ENCODE measurements at regions not wholly inside any gene's neighbourhood (a gene's known extent, or its start where the extent isn't known, plus 50 kb on each side); places are given as distances from the start of the nearest gene placed in this dataset.

DNA sequence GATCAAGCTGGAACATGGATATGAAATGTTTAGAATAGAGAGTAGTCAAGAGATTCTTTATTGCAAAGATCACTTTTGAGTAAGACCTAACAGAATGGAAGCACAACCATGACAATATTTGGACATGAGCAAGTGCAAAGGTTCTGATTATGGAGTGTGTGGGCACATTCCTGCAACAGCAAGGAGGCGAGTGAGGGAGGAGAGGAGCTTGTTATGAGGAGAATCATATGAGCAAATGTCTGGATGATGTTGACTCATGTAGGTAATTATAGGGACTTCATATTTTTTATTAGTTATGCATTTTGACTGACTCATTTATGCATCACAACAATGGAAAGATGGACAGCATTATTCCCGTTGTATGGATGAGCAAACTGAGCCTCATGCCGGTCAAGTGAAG is 100.8 kb upstream of the SLC35B3 start:
- H3K36me3 ChIP-seq (ENCODE audit: control insufficient read depth, insufficient read depth, low read length): no peaks in the 10 kb centered on the region
- H3K9me3 ChIP-seq (ENCODE audit: control insufficient read depth, low read depth, low read length): peaks cover 4% of the 10 kb centered on the region
- 83% methylated on average over 1 of the region's 3 CpGs for WGBS (ENCODE audit: insufficient coverage, low lambda C conversion rate)
- no peak for DNase-seq
- H3K27ac ChIP-seq (ENCODE audit: low read length): no peak overlapping the region
- no peak overlapping the region for H3K4me3 ChIP-seq (ENCODE audit: low read length)
- H3K4me1 ChIP-seq (ENCODE audit: control insufficient read depth, insufficient read depth, low read length): no peaks in the 10 kb centered on the region
- H3K27me3 ChIP-seq (ENCODE audit: control insufficient read depth, insufficient read depth, low read length): no peaks in the 10 kb centered on the region

DNA sequence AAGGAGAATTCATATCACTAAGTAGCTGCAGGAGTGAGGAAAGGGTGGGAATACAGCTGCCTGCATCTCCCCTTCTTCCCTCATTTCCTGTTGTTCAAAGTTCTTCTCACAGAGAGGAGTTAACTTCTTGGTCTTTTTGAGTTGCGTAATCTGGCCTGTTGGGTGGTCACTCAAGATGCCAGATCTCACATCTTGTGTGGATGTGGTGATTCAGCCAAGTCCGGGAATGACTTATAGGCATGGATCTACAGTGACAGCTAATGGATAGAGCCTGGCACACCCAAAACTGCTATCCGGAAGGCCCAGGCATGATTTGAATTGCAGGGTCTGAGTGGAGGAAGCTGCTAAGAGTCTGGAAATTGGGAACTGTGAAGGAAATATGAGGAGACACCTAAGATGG is 100.2 kb upstream of the SLC35B3 start:
- no peak overlapping the region for H3K4me3 ChIP-seq (ENCODE audit: low read length)
- H3K9me3 ChIP-seq (ENCODE audit: control insufficient read depth, low read depth, low read length): peaks cover 4% of the 10 kb centered on the region
- no peaks in the 10 kb centered on the region for H3K27me3 ChIP-seq (ENCODE audit: control insufficient read depth, insufficient read depth, low read length)
- WGBS (ENCODE audit: insufficient coverage, low lambda C conversion rate): no CpG with 5 or more reads among the region's 3 CpGs
- no peaks in the 10 kb centered on the region for H3K36me3 ChIP-seq (ENCODE audit: control insufficient read depth, insufficient read depth, low read length)
- no peak for DNase-seq
- no peak overlapping the region for H3K27ac ChIP-seq (ENCODE audit: low read length)
- no peaks in the 10 kb centered on the region for H3K4me1 ChIP-seq (ENCODE audit: control insufficient read depth, insufficient read depth, low read length)

DNA sequence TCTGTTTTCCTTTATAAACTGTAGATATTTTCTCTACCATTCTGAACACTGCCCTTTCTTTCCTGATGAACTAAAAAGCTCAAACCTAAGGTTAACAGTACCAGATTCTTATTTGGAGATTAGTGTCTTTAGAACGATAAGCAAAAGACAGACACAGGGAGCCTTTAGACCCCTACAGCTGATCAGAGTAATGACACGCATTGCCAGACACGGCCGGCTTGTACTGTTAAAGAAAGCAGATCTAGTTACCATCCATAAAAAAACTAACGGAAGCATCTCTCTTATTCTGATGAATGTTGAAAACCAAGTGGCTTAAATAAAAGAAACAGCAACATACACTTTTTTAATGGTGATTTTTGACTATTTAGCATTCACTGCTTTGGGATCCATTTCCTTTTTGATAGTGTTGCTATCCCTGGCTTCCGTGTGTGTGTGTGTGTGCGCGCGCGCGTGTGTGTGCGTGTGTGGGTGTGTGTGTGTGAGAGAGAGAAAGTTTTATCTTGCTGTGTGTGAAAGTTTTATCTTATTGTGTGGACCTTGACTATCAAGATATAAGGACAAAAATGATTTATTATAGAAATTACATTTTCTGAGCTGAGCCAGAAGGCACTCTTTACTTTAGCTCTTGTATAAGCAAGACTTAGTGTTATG is 95.6 kb upstream of the SLC35B3 start:
- no peak for DNase-seq

DNA sequence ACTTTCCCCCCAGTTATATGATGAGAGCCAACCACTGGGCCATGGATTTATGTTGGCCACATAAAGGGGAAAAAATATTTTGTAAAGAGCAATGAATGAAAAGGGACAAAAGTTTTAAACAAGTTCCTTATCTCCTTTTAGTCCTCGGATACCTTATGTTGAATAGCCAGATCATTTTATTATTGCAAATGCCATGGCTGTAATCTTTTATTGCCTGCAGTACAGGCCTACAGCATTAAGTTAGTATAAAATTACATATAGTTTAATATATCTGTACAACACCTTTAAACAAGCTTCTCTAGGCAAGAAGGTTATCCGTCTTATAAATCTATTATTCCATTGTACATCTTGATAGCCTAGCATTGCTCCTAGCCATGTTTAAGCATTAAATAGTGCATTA is 93.9 kb upstream of the SLC35B3 start:
- no peak for DNase-seq
- WGBS (ENCODE audit: insufficient coverage, low lambda C conversion rate): 79% methylated on average over 2 of the region's 2 CpGs
- Histone ChIP-seq H3K27me3 (ENCODE audit: control insufficient read depth, insufficient read depth, low read length) (no peaks in the 10 kb centered on the region), H3K4me3 (ENCODE audit: low read length) (no peak overlapping the region), H3K36me3 (ENCODE audit: control insufficient read depth, insufficient read depth, low read length) (no peaks in the 10 kb centered on the region), H3K4me1 (ENCODE audit: control insufficient read depth, insufficient read depth, low read length) (no peaks in the 10 kb centered on the region), H3K9me3 (ENCODE audit: control insufficient read depth, low read depth, low read length) (no peaks in the 10 kb centered on the region), H3K27ac (ENCODE audit: low read length) (no peak overlapping the region)

More for the DNA sequence above, 95.6 kb upstream of the SLC35B3 start:
- Histone ChIP-seq H3K4me1 (ENCODE audit: control insufficient read depth, insufficient read depth, low read length) (no peaks in the 10 kb centered on the region), H3K9me3 (ENCODE audit: control insufficient read depth, low read depth, low read length) (no peaks in the 10 kb centered on the region), H3K27ac (ENCODE audit: low read length) (no peak overlapping the region), H3K27me3 (ENCODE audit: control insufficient read depth, insufficient read depth, low read length) (no peaks in the 10 kb centered on the region), H3K4me3 (ENCODE audit: low read length) (no peak overlapping the region), H3K36me3 (ENCODE audit: control insufficient read depth, insufficient read depth, low read length) (no peaks in the 10 kb centered on the region)
- no CpG with 5 or more reads among the region's 12 CpGs for WGBS (ENCODE audit: insufficient coverage, low lambda C conversion rate)

DNA sequence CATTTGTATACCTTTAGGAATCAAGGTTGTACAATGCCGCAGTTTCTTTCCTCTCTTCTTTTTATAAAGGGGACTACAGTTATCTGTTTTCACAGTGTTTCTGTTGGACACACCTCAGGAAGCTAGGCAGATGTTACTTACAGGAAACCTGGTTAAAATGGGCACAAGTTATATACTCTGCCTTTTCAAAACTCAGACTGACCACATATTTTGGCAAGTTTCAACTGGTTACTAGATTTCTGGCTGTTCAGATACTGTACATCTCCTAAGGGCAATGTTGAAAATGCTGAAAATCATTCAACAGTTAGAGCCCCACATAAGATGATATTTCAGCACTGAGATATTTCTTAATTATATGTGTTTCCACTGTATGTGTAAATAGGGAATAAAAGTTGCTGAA is 92.5 kb upstream of the SLC35B3 start:
- H3K9me3 ChIP-seq (ENCODE audit: control insufficient read depth, low read depth, low read length): no peaks in the 10 kb centered on the region
- H3K36me3 ChIP-seq (ENCODE audit: control insufficient read depth, insufficient read depth, low read length): no peaks in the 10 kb centered on the region
- H3K27ac ChIP-seq (ENCODE audit: low read length): no peak overlapping the region
- H3K4me3 ChIP-seq (ENCODE audit: low read length): no peak overlapping the region
- H3K4me1 ChIP-seq (ENCODE audit: control insufficient read depth, insufficient read depth, low read length): no peaks in the 10 kb centered on the region
- WGBS (ENCODE audit: insufficient coverage, low lambda C conversion rate): 100% methylated on average over 1 of the region's 1 CpG
- no peak for DNase-seq
- H3K27me3 ChIP-seq (ENCODE audit: control insufficient read depth, insufficient read depth, low read length): no peaks in the 10 kb centered on the region

DNA sequence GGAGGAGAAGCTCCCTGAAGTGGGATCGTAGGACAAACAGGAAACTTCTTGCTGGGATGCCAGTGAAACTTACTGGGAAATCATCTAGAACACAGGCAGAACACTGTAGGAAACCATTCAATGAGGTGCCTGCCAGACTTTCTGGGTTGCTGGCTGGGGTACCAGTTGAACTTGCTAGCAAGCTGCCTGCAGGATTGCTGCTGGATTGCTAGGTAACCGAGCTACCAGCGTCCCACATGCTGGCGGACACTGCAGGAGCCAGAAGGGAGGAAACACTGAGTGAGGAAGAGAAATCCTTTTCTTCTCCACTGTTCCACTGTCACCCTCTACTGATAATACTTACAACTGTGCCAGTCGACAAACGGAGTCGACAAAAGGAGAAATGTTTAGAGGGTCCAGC is 91.3 kb upstream of the SLC35B3 start:
- no CpG with 5 or more reads among the region's 7 CpGs for WGBS (ENCODE audit: insufficient coverage, low lambda C conversion rate)
- Histone ChIP-seq H3K36me3 (ENCODE audit: control insufficient read depth, insufficient read depth, low read length) (no peaks in the 10 kb centered on the region), H3K4me1 (ENCODE audit: control insufficient read depth, insufficient read depth, low read length) (no peaks in the 10 kb centered on the region), H3K9me3 (ENCODE audit: control insufficient read depth, low read depth, low read length) (no peaks in the 10 kb centered on the region), H3K27me3 (ENCODE audit: control insufficient read depth, insufficient read depth, low read length) (no peaks in the 10 kb centered on the region), H3K4me3 (ENCODE audit: low read length) (no peak overlapping the region), H3K27ac (ENCODE audit: low read length) (no peak overlapping the region)
- no peak for DNase-seq

DNA sequence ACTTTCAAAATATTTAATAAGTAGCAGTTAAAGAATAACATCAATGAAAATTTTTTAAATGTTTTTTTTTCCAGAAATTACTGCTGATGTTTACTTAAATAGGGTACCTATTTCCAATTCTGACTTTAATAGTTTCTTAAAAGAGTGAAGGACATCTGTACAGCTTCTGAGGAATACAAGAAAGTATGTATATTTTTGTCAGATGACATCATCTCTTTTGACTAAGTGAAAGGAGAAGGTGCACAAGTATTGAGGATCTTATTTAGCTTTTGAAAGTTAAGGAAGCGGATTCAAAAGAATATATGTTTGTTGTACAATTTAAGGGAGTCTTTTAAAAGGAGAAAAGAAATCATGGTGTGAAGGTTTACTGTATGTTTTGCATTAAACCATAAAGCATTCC is 90.0 kb upstream of the SLC35B3 start:
- no peaks in the 10 kb centered on the region for H3K36me3 ChIP-seq (ENCODE audit: control insufficient read depth, insufficient read depth, low read length)
- H3K27me3 ChIP-seq (ENCODE audit: control insufficient read depth, insufficient read depth, low read length): no peaks in the 10 kb centered on the region
- H3K27ac ChIP-seq (ENCODE audit: low read length): no peak overlapping the region
- H3K4me1 ChIP-seq (ENCODE audit: control insufficient read depth, insufficient read depth, low read length): no peaks in the 10 kb centered on the region
- no CpG with 5 or more reads among the region's 1 CpG for whole genome bisulfite sequencing (ENCODE audit: insufficient coverage, low lambda C conversion rate)
- no peak overlapping the region for H3K4me3 ChIP-seq (ENCODE audit: low read length)
- DNase-seq: no peak
- no peaks in the 10 kb centered on the region for H3K9me3 ChIP-seq (ENCODE audit: control insufficient read depth, low read depth, low read length)

DNA sequence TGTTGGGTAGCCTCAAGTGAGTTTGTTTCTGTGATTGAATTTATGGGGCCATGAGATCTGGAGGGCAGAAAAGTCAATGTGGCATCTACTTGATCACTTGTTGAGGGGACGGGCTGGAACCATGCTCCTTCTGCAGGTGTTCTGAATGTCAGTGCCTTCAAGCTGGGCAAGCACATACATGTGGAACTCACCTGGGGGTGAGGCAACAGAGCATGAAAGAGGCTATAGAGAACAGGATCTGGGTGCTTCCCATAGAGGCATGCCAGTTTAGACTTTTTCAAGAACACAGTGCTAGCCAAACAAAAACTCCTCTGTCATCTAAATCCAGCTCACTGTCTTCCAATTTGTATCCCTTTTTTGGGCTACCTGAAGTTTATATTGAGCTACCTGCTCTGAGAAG is 77.8 kb upstream of the SLC35B3 start:
- no peak for DNase-seq
- H3K27ac ChIP-seq (ENCODE audit: low read length): no peak overlapping the region
- H3K4me3 ChIP-seq (ENCODE audit: low read length): no peak overlapping the region
- H3K9me3 ChIP-seq (ENCODE audit: control insufficient read depth, low read depth, low read length): no peaks in the 10 kb centered on the region
- H3K4me1 ChIP-seq (ENCODE audit: control insufficient read depth, insufficient read depth, low read length): no peaks in the 10 kb centered on the region
- no peaks in the 10 kb centered on the region for H3K36me3 ChIP-seq (ENCODE audit: control insufficient read depth, insufficient read depth, low read length)
- H3K27me3 ChIP-seq (ENCODE audit: control insufficient read depth, insufficient read depth, low read length): no peaks in the 10 kb centered on the region
- no CpG with 5 or more reads among the region's 1 CpG for WGBS (ENCODE audit: insufficient coverage, low lambda C conversion rate)

DNA sequence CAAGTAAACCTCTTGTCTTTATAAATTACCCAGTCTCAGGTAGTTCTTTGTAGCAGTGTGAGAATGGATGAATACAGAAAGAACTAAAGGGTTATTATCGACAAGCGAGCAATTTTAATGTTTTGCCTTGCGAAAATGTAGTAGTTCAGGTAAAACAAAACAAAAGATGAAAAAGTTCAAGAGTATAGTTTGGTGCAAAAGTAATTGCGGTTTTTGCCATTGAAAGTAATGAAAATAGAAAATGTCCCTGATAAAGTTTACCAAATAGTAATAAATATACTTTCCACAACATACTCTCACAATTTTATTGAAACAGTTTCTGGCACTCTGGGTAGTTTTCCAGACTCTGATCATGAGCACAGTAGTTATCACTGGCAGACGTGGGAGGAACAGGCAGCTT is 71.9 kb upstream of the SLC35B3 start:
- Histone ChIP-seq H3K36me3 (ENCODE audit: control insufficient read depth, insufficient read depth, low read length) (no peaks in the 10 kb centered on the region), H3K27me3 (ENCODE audit: control insufficient read depth, insufficient read depth, low read length) (no peaks in the 10 kb centered on the region), H3K4me3 (ENCODE audit: low read length) (no peak overlapping the region), H3K4me1 (ENCODE audit: control insufficient read depth, insufficient read depth, low read length) (no peaks in the 10 kb centered on the region), H3K27ac (ENCODE audit: low read length) (no peak overlapping the region), H3K9me3 (ENCODE audit: control insufficient read depth, low read depth, low read length) (no peaks in the 10 kb centered on the region)
- WGBS (ENCODE audit: insufficient coverage, low lambda C conversion rate): 98% methylated on average over 4 of the region's 5 CpGs
- DNase-seq: no peak

DNA sequence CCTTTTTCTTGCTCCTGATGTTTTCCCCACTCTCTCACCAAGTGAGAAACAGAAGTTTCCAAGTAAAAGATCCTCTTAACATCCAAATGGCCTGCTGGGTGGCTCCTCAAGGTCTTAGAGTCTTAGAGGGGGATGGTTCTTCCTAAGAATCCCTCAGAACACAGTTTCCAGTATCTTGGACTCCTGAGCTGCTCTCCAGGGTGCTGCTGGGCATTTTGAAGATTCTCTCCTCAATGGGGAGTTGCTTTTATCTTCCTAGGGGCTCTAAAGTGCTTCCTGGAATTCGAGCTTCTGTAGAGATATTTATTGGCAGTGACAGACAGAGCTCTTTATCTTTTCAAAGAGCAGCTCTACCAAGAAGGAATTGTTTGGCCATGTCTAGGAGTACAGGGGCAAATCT is 70.8 kb upstream of the SLC35B3 start:
- Histone ChIP-seq H3K4me1 (ENCODE audit: control insufficient read depth, insufficient read depth, low read length) (no peaks in the 10 kb centered on the region), H3K36me3 (ENCODE audit: control insufficient read depth, insufficient read depth, low read length) (no peaks in the 10 kb centered on the region), H3K4me3 (ENCODE audit: low read length) (no peak overlapping the region), H3K27ac (ENCODE audit: low read length) (no peak overlapping the region), H3K27me3 (ENCODE audit: control insufficient read depth, insufficient read depth, low read length) (no peaks in the 10 kb centered on the region), H3K9me3 (ENCODE audit: control insufficient read depth, low read depth, low read length) (no peaks in the 10 kb centered on the region)
- WGBS (ENCODE audit: insufficient coverage, low lambda C conversion rate): no CpG with 5 or more reads among the region's 1 CpG
- DNase-seq: no peak

DNA sequence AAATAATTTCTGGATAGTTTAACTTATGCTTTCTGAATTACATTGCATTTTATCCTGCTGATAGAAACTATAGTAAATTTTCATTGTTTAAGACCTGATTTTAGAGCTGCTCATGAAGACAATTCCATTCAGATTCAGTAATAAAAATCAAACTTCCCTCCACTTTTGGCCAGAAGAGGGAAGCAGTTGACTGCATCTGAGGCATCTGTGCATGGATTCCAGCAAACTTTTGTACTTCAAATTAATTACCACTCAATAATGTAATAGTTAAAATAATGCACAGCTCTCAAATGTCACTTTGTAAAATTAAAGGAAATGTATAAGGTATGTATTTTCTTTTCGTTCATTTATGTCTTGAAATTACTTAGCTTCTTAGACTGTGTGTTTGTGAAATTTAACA is 64.2 kb upstream of the SLC35B3 start:
- no peak overlapping the region for H3K27ac ChIP-seq (ENCODE audit: low read length)
- H3K36me3 ChIP-seq (ENCODE audit: control insufficient read depth, insufficient read depth, low read length): no peaks in the 10 kb centered on the region
- no CpG with 5 or more reads among the region's 1 CpG for WGBS (ENCODE audit: insufficient coverage, low lambda C conversion rate)
- no peaks in the 10 kb centered on the region for H3K9me3 ChIP-seq (ENCODE audit: control insufficient read depth, low read depth, low read length)
- H3K4me3 ChIP-seq (ENCODE audit: low read length): no peak overlapping the region
- H3K27me3 ChIP-seq (ENCODE audit: control insufficient read depth, insufficient read depth, low read length): no peaks in the 10 kb centered on the region
- H3K4me1 ChIP-seq (ENCODE audit: control insufficient read depth, insufficient read depth, low read length): no peaks in the 10 kb centered on the region
- DNase-seq: no peak
